Activated CD4-positive, alpha-beta T cell treated with anti-CD3 and anti-CD28 coated beads for 48 hours (primary cell): ENCODE measurements at regions not wholly inside any gene's neighbourhood (a gene's known extent, or its start where the extent isn't known, plus 50 kb on each side); places are given as distances from the start of the nearest gene placed in this dataset.
"Not testable (repeated sequence)": the region's sequence is repeated elsewhere in the genome, so short reads cannot be mapped to it uniquely, and the experiment has no call there.

ENCODE experiments used
- DNase-seq: peaks from one replicate; pipeline ENCODE4 v3.0.0-alpha.2; 2020

- DNase-seq: no peak
These were observed 50.0 kb downstream of the SOD2 start for GRCh38 chr6:159642995-159643394.

DNA sequence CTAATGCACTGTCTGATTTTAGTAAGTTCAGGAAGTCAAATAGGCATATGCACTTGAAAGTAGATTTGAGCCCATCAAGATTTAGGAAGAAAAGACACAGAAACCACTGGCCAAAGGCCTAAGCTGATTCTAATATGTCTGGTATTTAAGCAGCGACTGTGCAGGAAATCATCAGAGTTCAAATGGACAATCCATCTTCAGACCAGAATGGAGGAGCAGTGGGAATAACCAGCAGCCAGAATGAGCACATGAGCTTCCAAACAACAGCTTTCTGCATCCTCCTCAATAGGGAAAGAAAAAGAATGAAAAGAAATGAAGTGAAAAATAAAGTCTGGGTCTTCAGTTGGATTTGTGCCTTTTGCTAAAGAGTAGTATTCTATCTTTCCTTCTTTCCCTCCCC lies 50.6 kb downstream of the SOD2 start:
- DNase-seq: no peak

- no peak for DNase-seq
These were observed 52.1 kb downstream of the SOD2 start for GRCh38 chr6:159640722-159641482.

GRCh38 chr6:159640322-159640721 lies 52.7 kb downstream of the SOD2 start:
- no peak for DNase-seq

DNA sequence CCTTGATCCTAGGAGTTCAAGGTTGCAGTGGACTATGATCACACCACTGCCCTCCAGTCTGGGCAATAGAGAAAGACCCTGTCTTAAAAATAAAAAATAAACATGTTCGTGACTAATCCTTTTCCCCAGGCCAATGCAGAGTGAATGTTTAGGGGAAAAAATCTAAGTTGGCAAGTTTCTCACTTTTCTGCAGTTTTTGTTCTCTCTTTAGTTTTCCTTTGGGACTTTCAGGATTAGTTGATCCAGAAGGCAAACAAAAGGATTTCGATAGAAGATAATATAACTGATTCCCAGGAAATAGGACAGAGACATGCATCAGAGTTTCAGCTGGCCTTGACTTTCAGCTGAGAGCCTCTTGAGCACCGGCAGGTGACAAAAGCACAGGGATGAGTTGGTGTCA lies 53.3 kb downstream of the SOD2 start:
- DNase-seq: no peak

DNA sequence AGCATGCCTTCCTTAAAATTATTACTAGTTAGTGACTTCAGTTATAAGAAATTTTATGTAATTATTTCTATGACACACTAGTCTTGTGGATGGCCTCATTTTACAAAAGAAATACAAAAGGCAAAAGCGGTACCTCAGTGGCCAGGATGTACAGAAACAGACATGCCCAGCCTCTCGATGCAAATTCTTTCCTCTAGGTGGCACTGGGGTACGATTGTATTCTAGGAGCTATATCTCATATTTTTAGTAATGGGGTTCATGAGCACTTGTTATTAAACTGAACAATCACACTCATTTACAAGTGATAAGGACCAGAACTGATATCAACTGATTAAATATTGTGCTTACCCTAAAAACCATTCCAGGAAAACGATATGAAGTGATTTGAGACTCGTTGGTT lies 59.8 kb downstream of the SOD2 start:
- DNase-seq: peak; percentile 7

DNA sequence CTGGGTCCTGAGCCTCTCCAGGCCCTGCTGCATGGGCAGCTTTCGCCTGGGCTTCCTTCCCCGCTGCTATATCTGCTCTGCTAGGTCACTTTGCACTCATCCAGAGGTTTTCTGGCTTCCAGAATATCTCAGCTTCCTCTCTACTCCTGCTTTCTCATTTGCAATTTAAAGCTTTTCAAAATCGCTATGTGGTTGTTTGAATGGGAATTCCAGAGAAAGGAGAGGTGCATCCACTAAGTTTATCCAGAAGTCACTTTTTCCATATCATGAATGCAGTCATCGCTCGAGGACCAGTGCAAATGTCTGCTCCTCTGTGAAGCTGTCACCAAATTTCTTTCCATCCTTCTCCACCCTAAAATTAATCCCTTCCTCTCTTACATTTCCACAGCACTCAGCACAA lies 61.2 kb downstream of the SOD2 start:
- DNase-seq: no peak

- no peak for DNase-seq
These were observed 65.1 kb downstream of the SOD2 start for GRCh38 chr6:159627939-159628338.

GRCh38 chr6:159626506-159626905 lies 66.5 kb downstream of the SOD2 start:
- DNase-seq: not testable (repeated sequence)

- DNase-seq: no peak
These were observed 69.9 kb downstream of the SOD2 start for GRCh38 chr6:159623156-159623555.

- no peak for DNase-seq
These were observed 72.1 kb downstream of the SOD2 start for GRCh38 chr6:159620947-159621346.

DNA sequence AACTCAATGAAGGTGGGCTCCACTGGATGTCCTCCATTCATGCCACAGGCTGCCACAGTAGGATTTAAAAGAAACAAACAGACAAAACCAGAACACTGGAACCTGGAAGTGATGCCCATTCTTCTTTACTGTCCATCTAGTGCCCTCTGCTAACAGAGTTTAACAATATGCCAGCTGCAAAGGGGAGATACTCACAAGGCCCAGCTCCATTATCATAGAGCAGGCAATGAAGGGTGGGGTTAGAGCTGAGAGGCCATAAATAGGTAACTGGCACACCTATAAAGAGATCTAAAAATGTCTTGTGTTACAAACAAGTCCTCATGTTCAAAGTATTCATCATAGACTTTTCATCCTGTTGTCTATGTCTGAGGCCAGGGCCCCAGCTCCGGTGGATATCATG lies 75.6 kb downstream of the SOD2 start:
- DNase-seq: no peak

DNA sequence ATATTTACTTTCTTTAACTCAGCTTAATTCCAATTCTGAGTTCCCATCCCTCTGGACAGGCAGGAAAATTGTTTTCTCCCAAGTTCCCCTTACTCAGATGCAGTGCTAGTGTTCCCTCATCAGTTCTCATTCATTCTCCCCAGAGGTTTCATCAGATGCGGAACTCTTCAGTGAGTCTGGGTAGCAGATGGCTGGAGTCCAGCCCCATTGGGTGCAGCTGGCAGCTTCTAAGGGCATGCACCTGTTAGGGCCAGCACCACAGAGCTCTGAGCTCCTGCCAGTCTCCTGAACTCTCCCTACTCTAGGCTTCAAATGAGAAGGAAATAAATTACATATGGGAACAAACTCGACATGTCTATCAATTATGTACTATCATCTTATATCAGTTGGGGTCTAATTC lies 76.6 kb downstream of the SOD2 start:
- DNase-seq: no peak

DNA sequence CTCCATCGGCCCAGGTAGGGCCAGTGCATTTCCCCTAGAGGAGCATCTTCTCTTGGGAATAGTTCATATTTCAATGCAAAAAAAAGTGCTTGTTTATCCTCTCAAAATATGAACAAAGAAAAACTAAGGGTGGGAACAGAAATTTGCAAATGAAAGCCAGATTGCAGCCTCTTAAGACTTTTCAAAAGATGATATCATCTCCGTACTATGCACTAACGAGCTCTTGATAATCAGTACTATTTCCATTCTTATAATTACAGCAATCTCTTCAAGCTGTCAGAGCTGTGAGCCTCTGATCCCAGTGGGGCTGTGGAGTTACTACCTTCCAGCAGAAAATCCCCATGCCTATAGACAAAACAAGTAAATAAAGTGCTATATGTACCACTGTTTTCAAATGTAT lies 77.1 kb downstream of the SOD2 start:
- DNase-seq: no peak

DNA sequence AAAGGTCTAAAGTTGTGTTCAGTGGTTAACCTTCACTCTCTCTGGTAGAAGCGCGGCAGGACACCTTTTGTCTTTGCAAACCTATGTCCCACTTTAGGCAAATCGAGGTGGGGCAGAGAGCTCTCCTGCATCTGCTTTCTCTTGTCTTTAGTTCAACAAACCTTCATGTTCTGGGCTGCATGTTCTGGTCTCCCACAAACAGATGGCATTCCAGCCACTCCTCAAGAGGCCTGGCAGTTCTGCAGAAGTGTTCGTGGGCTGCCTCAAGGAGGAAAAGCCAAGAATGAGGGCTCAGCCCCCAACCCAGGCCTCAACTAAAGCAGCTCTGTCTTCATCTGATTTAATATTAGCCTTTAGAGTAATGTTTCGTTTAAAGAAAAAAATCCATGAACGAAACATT lies 82.2 kb downstream of the SOD2 start:
- DNase-seq: no peak

DNA sequence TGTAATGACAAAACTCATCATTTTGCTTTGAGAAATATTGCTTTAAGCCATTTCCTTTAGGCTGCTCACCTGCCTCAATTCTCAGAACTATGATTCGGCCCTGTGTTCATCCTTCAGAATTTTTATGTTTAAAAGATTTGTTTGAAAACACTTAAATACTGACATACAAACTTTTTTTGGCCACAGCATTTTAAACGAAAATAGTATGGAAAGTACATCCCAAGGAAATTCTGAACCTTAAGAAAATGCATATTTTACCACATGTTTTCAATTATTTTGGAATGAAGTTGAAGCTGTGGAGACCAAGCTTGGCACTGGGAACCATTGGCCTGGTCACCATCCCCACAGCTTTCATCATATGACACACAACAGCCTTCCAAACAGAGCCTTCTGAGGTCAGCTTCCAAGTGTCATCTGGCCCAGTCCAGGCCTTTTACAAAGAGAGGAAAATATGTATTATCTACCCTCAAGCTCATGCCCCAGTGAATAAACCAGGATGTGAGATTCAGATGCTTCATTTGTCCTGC lies 83.3 kb downstream of the SOD2 start:
- DNase-seq: no peak

DNA sequence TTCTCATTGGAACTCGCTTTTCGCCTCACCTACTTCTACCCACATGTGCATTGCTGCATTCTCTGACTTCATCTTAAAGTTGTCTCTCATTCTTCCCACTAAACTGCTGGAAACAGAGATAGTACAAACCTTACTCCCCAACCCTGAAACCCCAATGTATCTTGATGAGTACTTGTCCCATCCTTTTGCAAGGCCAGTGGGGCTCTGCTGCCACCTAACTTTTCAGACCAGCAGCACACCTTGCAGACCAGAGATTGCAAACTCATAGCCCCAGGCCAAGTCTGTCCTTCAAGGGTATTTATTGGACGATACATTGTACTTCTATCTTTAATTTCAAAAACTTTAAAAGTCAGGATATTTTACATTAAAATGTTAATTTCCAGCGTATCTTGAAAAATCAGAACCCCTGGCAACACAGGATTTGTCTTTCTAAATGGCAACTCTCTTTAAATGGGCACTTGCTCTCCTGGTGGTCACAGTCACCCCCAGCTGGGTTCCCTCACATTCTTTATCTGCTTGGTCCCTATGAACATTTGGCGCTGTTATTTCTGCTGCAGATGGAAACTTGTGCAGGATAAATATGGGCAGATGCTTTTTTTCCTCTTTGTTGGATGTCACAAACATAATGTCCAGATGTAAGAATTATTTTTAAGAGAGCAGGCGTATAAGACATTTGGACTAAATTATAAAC lies 83.9 kb downstream of the SOD2 start:
- DNase-seq: peak; percentile 41

DNA sequence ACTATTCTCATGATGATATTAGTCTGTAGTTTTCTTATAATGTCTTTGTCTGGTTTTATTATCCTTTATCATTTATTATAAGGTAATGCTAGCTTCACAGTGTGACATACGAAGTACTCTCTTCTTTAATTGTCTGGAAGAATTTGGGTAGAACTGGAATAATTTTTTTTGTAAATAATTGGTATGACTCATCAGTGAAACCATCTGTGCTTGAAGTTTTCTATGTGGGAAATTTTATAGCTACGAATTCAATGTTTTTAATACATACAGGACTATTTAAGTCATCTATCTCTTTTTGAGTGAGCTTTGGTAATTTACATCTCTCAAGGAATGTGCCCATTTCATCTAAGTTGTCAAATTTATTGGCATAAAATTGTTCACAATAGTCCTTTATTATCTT lies 86.3 kb downstream of the SOD2 start:
- no peak for DNase-seq

- no peak for DNase-seq
These were observed 88.5 kb downstream of the SOD2 start for GRCh38 chr6:159604443-159604956.

GRCh38 chr6:159602431-159603041 lies 90.5 kb downstream of the SOD2 start:
- no peak for DNase-seq

GRCh38 chr6:159601211-159601610 lies 91.8 kb downstream of the SOD2 start:
- DNase-seq: no peak

GRCh38 chr6:159595173-159595572 lies 97.9 kb downstream of the SOD2 start:
- peak; percentile 13 for DNase-seq

GRCh38 chr6:159594750-159595117 lies 98.3 kb downstream of the SOD2 start:
- DNase-seq: no peak
